ENCODE measurements at regions not wholly inside any gene's neighbourhood (a gene's known extent, or its start where the extent isn't known, plus 50 kb on each side); places are given as distances from the start of the nearest gene placed in this dataset.

- TF ChIP-seq CHD7 (IDR thresholded peaks at IDR 0.05; ENCODE audit: insufficient replicate concordance, low read length), result no peak
- TF ChIP-seq GTF2F1 (IDR thresholded peaks at IDR 0.05; ENCODE audit: borderline replicate concordance, low read depth, low read length), result no peak
- no peak for TF ChIP-seq CREB1 (IDR thresholded peaks at IDR 0.05)
- TF ChIP-seq BCL11A (IDR thresholded peaks at IDR 0.05; ENCODE audit: low read depth in 2 of 2, low read length in 2 of 2), result no peak
- no peak for TF ChIP-seq ZNF274 (IDR thresholded peaks at IDR 0.05; ENCODE audit: borderline replicate concordance, extremely low read depth, low read length)
- TF ChIP-seq NANOG (IDR thresholded peaks at IDR 0.05; ENCODE audit: insufficient read depth, low read depth, low read length, poor library complexity, severe bottlenecking), result no peak
- no peak for TF ChIP-seq SAP30 (IDR thresholded peaks at IDR 0.05; ENCODE audit: insufficient read depth, insufficient replicate concordance, low read length)
- TF ChIP-seq ASH2L (IDR thresholded peaks at IDR 0.05; ENCODE audit: low read length), result no peak
- no peak for TF ChIP-seq POU5F1 (IDR thresholded peaks at IDR 0.05; ENCODE audit: low read depth, low read length)
- no peak for TF ChIP-seq SRF (IDR thresholded peaks at IDR 0.05; ENCODE audit: low read depth, low read length)
- TF ChIP-seq ATF2 (IDR thresholded peaks at IDR 0.05; ENCODE audit: low read length), result no peak
Measured at GRCh38 chr12:19031032-19031431, 98.5 kb upstream of the PLEKHA5 start (continued).

Measured in H1 (cell line).